ENCODE measurements at regions not wholly inside any gene's neighbourhood (a gene's known extent, or its start where the extent isn't known, plus 50 kb on each side); places are given as distances from the start of the nearest gene placed in this dataset.

- TF ChIP-seq CTCF (IDR thresholded peaks at IDR 0.05) (no peak), POLR2A (IDR thresholded peaks at IDR 0.05) (no peak)
- Histone ChIP-seq H3K27me3 (no peaks in the 10 kb centered on the region), H3K4me1 (no peaks in the 10 kb centered on the region), H3K36me3 (no peaks in the 10 kb centered on the region), H3K9me3 (peaks cover 0 to 6% (median 0%) of the 10 kb centered on the region in 12 donors), H3K4me3 (no peak overlapping the region), H3K27ac (no peak overlapping the region)
- WGBS, 4 donors, result 47 to 59% (median 52%) methylated on average over 1 of the region's 1 CpG
- DNase-seq (no peak), ATAC-seq (no peak)
- intact Hi-C loops (cut with DNase I), result no loop called here
Observed at GRCh38 chr17:13200671-13201070, 182.8 kb upstream of the ELAC2 start.

GRCh38 chr17:13199425-13199824, 181.6 kb upstream of the ELAC2 start:
- Histone ChIP-seq H3K9me3 (peaks cover 0 to 6% (median 0%) of the 10 kb centered on the region in 12 donors), H3K4me3 (no peak overlapping the region), H3K27me3 (no peaks in the 10 kb centered on the region), H3K4me1 (peaks cover 0 to 6% (median 0%) of the 10 kb centered on the region in 12 donors), H3K36me3 (no peaks in the 10 kb centered on the region), H3K27ac (no peak overlapping the region)
- DNase-seq (no peak), ATAC-seq (no peak)
- no peak for TF ChIP-seq CTCF (IDR thresholded peaks at IDR 0.05)
- TF ChIP-seq POLR2A (IDR thresholded peaks at IDR 0.05), result no peak
- intact Hi-C loops (cut with DNase I), result no loop called here

GRCh38 chr17:13197586-13197985, 179.8 kb upstream of the ELAC2 start:
- 83 to 91% (median 86%) methylated on average over 4 of the region's 4 CpGs for WGBS, 4 donors
- ATAC-seq (no peak), DNase-seq (no peak)
- H3K9me3 ChIP-seq, result peaks cover 0 to 6% (median 0%) of the 10 kb centered on the region in 12 donors
- H3K27me3 ChIP-seq, result no peaks in the 10 kb centered on the region
- H3K36me3 ChIP-seq, result no peaks in the 10 kb centered on the region
- H3K27ac ChIP-seq, result no peak overlapping the region
- H3K4me3 ChIP-seq, result no peak overlapping the region
- intact Hi-C loops (cut with DNase I), result no loop called here
- TF ChIP-seq CTCF (IDR thresholded peaks at IDR 0.05), result no peak
- TF ChIP-seq POLR2A (IDR thresholded peaks at IDR 0.05), result no peak
- peaks cover 0 to 10% (median 0%) of the 10 kb centered on the region in 12 donors for H3K4me1 ChIP-seq

GRCh38 chr17:13194887-13195286, 177.1 kb upstream of the ELAC2 start:
- H3K4me1 ChIP-seq, result peaks cover 0 to 10% (median 0%) of the 10 kb centered on the region in 12 donors
- no peaks in the 10 kb centered on the region for H3K27me3 ChIP-seq
- H3K27ac ChIP-seq, result no peak overlapping the region
- intact Hi-C loops (cut with DNase I), result no loop called here
- TF ChIP-seq CTCF (IDR thresholded peaks at IDR 0.05) (no peak), POLR2A (IDR thresholded peaks at IDR 0.05) (no peak)
- H3K4me3 ChIP-seq, result no peak overlapping the region
- DNase-seq, result no peak
- H3K9me3 ChIP-seq, result peaks cover 0 to 6% (median 0%) of the 10 kb centered on the region in 12 donors
- no peaks in the 10 kb centered on the region for H3K36me3 ChIP-seq
- ATAC-seq, result no peak
- WGBS, 4 donors, result 13 to 19% (median 15%) methylated on average over 2 of the region's 2 CpGs

Measured in heart left ventricle (tissue), 16 donors.